MM.1S (cell line): ENCODE measurements at regions not wholly inside any gene's neighbourhood (a gene's known extent, or its start where the extent isn't known, plus 50 kb on each side); places are given as distances from the start of the nearest gene placed in this dataset.

Experiments
- EZH2phosphoT487 ChIP-seq: fragments of 300-600 bp; sonication (generic); IDR thresholded peaks from 2 replicates; pipeline ENCODE4 v1.6.1; 2018; ENCODE audit warnings: antibody characterized with exemption, low read length
- TF ChIP-seq, protein P1 (sequence below): fragments of 300-600 bp; sonication (generic); IDR thresholded peaks from 2 replicates; pipeline ENCODE4 v1.5.1; 2016; ENCODE audit warnings: antibody characterized with exemption, low read length, mixed read lengths

- TF ChIP-seq, protein P1, sequence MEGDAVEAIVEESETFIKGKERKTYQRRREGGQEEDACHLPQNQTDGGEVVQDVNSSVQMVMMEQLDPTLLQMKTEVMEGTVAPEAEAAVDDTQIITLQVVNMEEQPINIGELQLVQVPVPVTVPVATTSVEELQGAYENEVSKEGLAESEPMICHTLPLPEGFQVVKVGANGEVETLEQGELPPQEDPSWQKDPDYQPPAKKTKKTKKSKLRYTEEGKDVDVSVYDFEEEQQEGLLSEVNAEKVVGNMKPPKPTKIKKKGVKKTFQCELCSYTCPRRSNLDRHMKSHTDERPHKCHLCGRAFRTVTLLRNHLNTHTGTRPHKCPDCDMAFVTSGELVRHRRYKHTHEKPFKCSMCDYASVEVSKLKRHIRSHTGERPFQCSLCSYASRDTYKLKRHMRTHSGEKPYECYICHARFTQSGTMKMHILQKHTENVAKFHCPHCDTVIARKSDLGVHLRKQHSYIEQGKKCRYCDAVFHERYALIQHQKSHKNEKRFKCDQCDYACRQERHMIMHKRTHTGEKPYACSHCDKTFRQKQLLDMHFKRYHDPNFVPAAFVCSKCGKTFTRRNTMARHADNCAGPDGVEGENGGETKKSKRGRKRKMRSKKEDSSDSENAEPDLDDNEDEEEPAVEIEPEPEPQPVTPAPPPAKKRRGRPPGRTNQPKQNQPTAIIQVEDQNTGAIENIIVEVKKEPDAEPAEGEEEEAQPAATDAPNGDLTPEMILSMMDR = no peak
- TF ChIP-seq EZH2phosphoT487 = no peak
Observed at GRCh38 chr5:125150041-125150669, 403.7 kb upstream of the ZNF608 start.
